Vagina (tissue), 2 donors: ENCODE measurements at regions not wholly inside any gene's neighbourhood (a gene's known extent, or its start where the extent isn't known, plus 50 kb on each side); places are given as distances from the start of the nearest gene placed in this dataset.

Source experiments
- CTCF ChIP-seq, 3 experiments: fragments of 450-650 bp in 2 of 3; fragments of 200-600 bp in 1 of 3; sonication (generic) in 1 of 3; IDR thresholded peaks; one replicate each; pipeline ENCODE4 v1.5.1; 2017 to 2019; ENCODE audit warnings: antibody characterized with exemption in 3 of 3, mild to moderate bottlenecking in 2 of 3, moderate library complexity in 2 of 3
- POLR2A ChIP-seq, 2 donors: fragments of 450-650 bp; IDR thresholded peaks; one replicate each; pipeline ENCODE4 v1.6.1; 2017; ENCODE audit warnings: antibody characterized with exemption in 2 of 2, mild to moderate bottlenecking in 2 of 2, moderate library complexity in 2 of 2
- POLR2AphosphoS5 ChIP-seq, 2 donors: sonication (generic); formaldehyde crosslinking; IDR thresholded peaks; one replicate each; pipeline ENCODE4 v1.9.0; 2017; ENCODE audit warnings: antibody characterized with exemption in 2 of 2, mild to moderate bottlenecking in 2 of 2, low read depth in 1 of 2; ENCODE audit not compliant: insufficient read depth in 1 of 2

- TF ChIP-seq CTCF (IDR thresholded peaks at IDR 0.05) (no peak), POLR2AphosphoS5 (IDR thresholded peaks at IDR 0.05; ENCODE audit: insufficient read depth in 1 of 2, low read depth in 1 of 2) (no peak), POLR2A (IDR thresholded peaks at IDR 0.05) (no peak)
These were observed 379.2 kb upstream of the ERCC4 start for GRCh38 chr16:13540771-13541170.
